GM18511 (cell line): ENCODE measurements at regions not wholly inside any gene's neighbourhood (a gene's known extent, or its start where the extent isn't known, plus 50 kb on each side); places are given as distances from the start of the nearest gene placed in this dataset.

Experiments
- ATAC-seq: cut with Tn5 transposase; IDR thresholded peaks from one replicate; pipeline ENCODE4 v1.9.1; 2021; ENCODE audit warnings: mild to moderate bottlenecking, moderate library complexity; ENCODE audit not compliant: unreplicated experiment

GRCh38 chr7:17227766-17228490 is 70.5 kb upstream of the AHR start:
- ATAC-seq = no peak

- ATAC-seq = no peak
Observed at GRCh38 chr7:17229228-17229627, 69.2 kb upstream of the AHR start.

- no peak for ATAC-seq
Observed at GRCh38 chr7:17230099-17230807, 68.2 kb upstream of the AHR start.

GRCh38 chr7:17233603-17234002 is 64.8 kb upstream of the AHR start:
- ATAC-seq = no peak

GRCh38 chr7:17234030-17234397 is 64.4 kb upstream of the AHR start:
- ATAC-seq = peak; percentile 62

GRCh38 chr7:17234398-17235031 is 63.9 kb upstream of the AHR start:
- peak; percentile 98 for ATAC-seq

- no peak for ATAC-seq
Observed at GRCh38 chr7:17236171-17236570, 62.3 kb upstream of the AHR start.

GRCh38 chr7:17236603-17237002 is 61.8 kb upstream of the AHR start:
- no peak for ATAC-seq

- ATAC-seq = no peak
Observed at GRCh38 chr7:17239046-17239445, 59.4 kb upstream of the AHR start.

GRCh38 chr7:17239683-17240521 is 58.5 kb upstream of the AHR start:
- ATAC-seq = no peak

- ATAC-seq = no peak
Observed at GRCh38 chr7:17242504-17242903, 55.9 kb upstream of the AHR start.

GRCh38 chr7:17244786-17245185 is 53.7 kb upstream of the AHR start:
- ATAC-seq = no peak

GRCh38 chr7:17247357-17247756 is 51.1 kb upstream of the AHR start:
- no peak for ATAC-seq

- no peak for ATAC-seq
Observed at GRCh38 chr7:17248527-17248926, 49.9 kb upstream of the AHR start.
